ENCODE measurements at regions not wholly inside any gene's neighbourhood (a gene's known extent, or its start where the extent isn't known, plus 50 kb on each side); places are given as distances from the start of the nearest gene placed in this dataset.

GRCh38 chr17:74116087-74116717 lies 87.3 kb upstream of the RPL38 start:
- ChIA-PET CTCF (no interaction called here), POLR2A (no interaction called here)

GRCh38 chr17:74117087-74117698 lies 86.3 kb upstream of the RPL38 start:
- ChIA-PET CTCF (interaction anchor here (0.9 kb wide), 1 partner anchor 30 kb away, joined by 3 read pairs; no protein-coding TSS in a partner anchor), POLR2A (no interaction called here)
- no peak overlapping the region for H3K4me3 ChIP-seq (ENCODE audit: low read depth, low read length)
- no peak for DNase-seq (ENCODE audit: low read depth, low spot score)
- no peak for TF ChIP-seq CTCF (IDR thresholded peaks at IDR 0.05; ENCODE audit: insufficient read depth, low read length, missing control alignments)

More at GRCh38 chr17:74116087-74116717, 87.3 kb upstream of the RPL38 start:
- no peak for DNase-seq (ENCODE audit: low read depth, low spot score)
- TF ChIP-seq CTCF (IDR thresholded peaks at IDR 0.05; ENCODE audit: insufficient read depth, low read length, missing control alignments) = no peak
- H3K4me3 ChIP-seq (ENCODE audit: low read depth, low read length) = no peak overlapping the region

GRCh38 chr17:74117999-74118421 lies 85.5 kb upstream of the RPL38 start:
- ChIA-PET CTCF (interaction anchor here (0.9 kb wide), 1 partner anchor 30 kb away, joined by 3 read pairs; no protein-coding TSS in a partner anchor), POLR2A (no interaction called here)
- TF ChIP-seq CTCF (IDR thresholded peaks at IDR 0.05; ENCODE audit: insufficient read depth, low read length, missing control alignments) = peak; percentile 11
- no peak for DNase-seq (ENCODE audit: low read depth, low spot score)
- H3K4me3 ChIP-seq (ENCODE audit: low read depth, low read length) = no peak overlapping the region

GRCh38 chr17:74118504-74118903 lies 85.0 kb upstream of the RPL38 start:
- POLR2A ChIA-PET = no interaction called here
- DNase-seq (ENCODE audit: low read depth, low spot score) = no peak
- TF ChIP-seq CTCF (IDR thresholded peaks at IDR 0.05; ENCODE audit: insufficient read depth, low read length, missing control alignments) = no peak
- CTCF ChIA-PET = interaction anchor here (0.9 kb wide), 1 partner anchor 31 kb away, joined by 3 read pairs; no protein-coding TSS in a partner anchor
- H3K4me3 ChIP-seq (ENCODE audit: low read depth, low read length) = no peak overlapping the region

GRCh38 chr17:74119049-74119580 lies 84.4 kb upstream of the RPL38 start:
- TF ChIP-seq CTCF (IDR thresholded peaks at IDR 0.05; ENCODE audit: insufficient read depth, low read length, missing control alignments) = no peak
- ChIA-PET POLR2A (no interaction called here), CTCF (no interaction called here)
- no peak overlapping the region for H3K4me3 ChIP-seq (ENCODE audit: low read depth, low read length)
- DNase-seq (ENCODE audit: low read depth, low spot score) = no peak

GRCh38 chr17:74119965-74120364 lies 83.5 kb upstream of the RPL38 start:
- no peak overlapping the region for H3K4me3 ChIP-seq (ENCODE audit: low read depth, low read length)
- CTCF ChIA-PET = no interaction called here
- TF ChIP-seq CTCF (IDR thresholded peaks at IDR 0.05; ENCODE audit: insufficient read depth, low read length, missing control alignments) = no peak
- POLR2A ChIA-PET = no interaction called here
- no peak for DNase-seq (ENCODE audit: low read depth, low spot score)

Measured in AG04449 (cell line).